Spleen (tissue), 11 donors: ENCODE measurements at regions not wholly inside any gene's neighbourhood (a gene's known extent, or its start where the extent isn't known, plus 50 kb on each side); places are given as distances from the start of the nearest gene placed in this dataset.

Source experiments
- DNase-seq: peaks from one replicate; pipeline ENCODE4 v3.0.0-alpha.2; 2020
- H3K27ac ChIP-seq, 8 donors: fragments of 200-600 bp; sonication (generic) in 7 of 8; 1 replicate in 4 of 8; 2 replicates in 4 of 8; pipeline versions ENCODE4 v1.5.0 to v1.8.0; 2016 to 2021; ENCODE audit warnings: inconsistent platforms in 4 of 8, mild to moderate bottlenecking in 4 of 8, moderate library complexity in 1 of 8
- H3K27me3 ChIP-seq, 7 donors: fragments of 200-600 bp; sonication (generic) in 6 of 7; replicated peaks in 1 of 7; 1 replicate in 4 of 7; 2 replicates in 3 of 7; pipeline versions ENCODE4 v1.5.0 to v1.8.0; 2016 to 2021; ENCODE audit warnings: inconsistent platforms in 3 of 7, mild to moderate bottlenecking in 1 of 7
- H3K36me3 ChIP-seq, 6 donors: fragments of 200-600 bp; sonication (generic) in 5 of 6; 1 replicate in 4 of 6; 2 replicates in 2 of 6; pipeline versions ENCODE4 v1.5.0 to v1.8.0; 2016 to 2021; ENCODE audit warnings: inconsistent platforms in 2 of 6
- H3K4me1 ChIP-seq, 6 donors: fragments of 200-600 bp; sonication (generic) in 5 of 6; 1 replicate in 3 of 6; 2 replicates in 3 of 6; pipeline versions ENCODE4 v1.5.0 to v1.8.0; 2016 to 2021; ENCODE audit warnings: inconsistent platforms in 3 of 6
- H3K4me3 ChIP-seq, 8 donors: fragments of 200-600 bp; sonication (generic) in 7 of 8; 1 replicate in 4 of 8; 2 replicates in 4 of 8; pipeline versions ENCODE4 v1.5.0 to v1.8.0; 2016 to 2021; ENCODE audit warnings: inconsistent platforms in 4 of 8, mild to moderate bottlenecking in 4 of 8, moderate library complexity in 2 of 8
- H3K9me3 ChIP-seq, 8 donors: fragments of 200-600 bp; sonication (generic) in 7 of 8; 1 replicate in 4 of 8; 2 replicates in 4 of 8; pipeline versions ENCODE4 v1.5.0 to v1.8.0; 2016 to 2021; ENCODE audit warnings: inconsistent platforms in 4 of 8
- POLR2A ChIP-seq, 3 donors: fragments of 450-650 bp; IDR thresholded peaks; one replicate each; pipeline ENCODE4 v1.5.1; 2017; ENCODE audit warnings: antibody characterized with exemption in 3 of 3, mild to moderate bottlenecking in 1 of 3
- POLR2AphosphoS5 ChIP-seq, 3 donors: sonication (generic); formaldehyde crosslinking; IDR thresholded peaks; one replicate each; pipeline ENCODE4 v1.5.1; 2017; ENCODE audit warnings: antibody characterized with exemption in 3 of 3
- WGBS, 5 donors: extraction: QIAGEN DNeasy Blood & Tissue Kit in 3 of 5; methylation state at CpG; one replicate each; pipeline versions ENCODE4 v1.1.5 to v1.1.7; 2013 to 2018; 5-methylcytosine and 5-hydroxymethylcytosine counted together
- intact Hi-C: fragments of 100-400 bp; cut with DNase I; formaldehyde crosslinking; loops from one replicate; pipeline ENCODE4 v1.15.0; 2023; ENCODE audit warnings: low total_unique reads
- TF ChIP-seq, protein P1 (sequence below), 11 experiments: fragments of 200-600 bp in 7 of 11; fragments of 450-650 bp in 4 of 11; sonication (generic) in 4 of 11; IDR thresholded peaks in 8 of 11; conservative IDR thresholded peaks in 3 of 11; 1 replicate in 7 of 11; 2 replicates in 4 of 11; pipeline versions ENCODE4 v1.4.0 to v1.8.0; 2016 to 2021; ENCODE audit warnings: antibody characterized with exemption in 11 of 11, inconsistent platforms in 4 of 11, mild to moderate bottlenecking in 1 of 11
- donor health status: healthy with polysubstance abuse.
- donor health status: DM: no; HTN: no; CAD: no; lungs with moderate emphysema.
- donor health status: DM: no; HTN: no; CAD: no.
- donor health status: Bipolar disorder and iron deficiency.
- donor health status: healthy.
- donor health status: DM: no; HTN: no; CAD: no.
- donor health status: DM: yes; HTN: yes; CAD: no.

DNA sequence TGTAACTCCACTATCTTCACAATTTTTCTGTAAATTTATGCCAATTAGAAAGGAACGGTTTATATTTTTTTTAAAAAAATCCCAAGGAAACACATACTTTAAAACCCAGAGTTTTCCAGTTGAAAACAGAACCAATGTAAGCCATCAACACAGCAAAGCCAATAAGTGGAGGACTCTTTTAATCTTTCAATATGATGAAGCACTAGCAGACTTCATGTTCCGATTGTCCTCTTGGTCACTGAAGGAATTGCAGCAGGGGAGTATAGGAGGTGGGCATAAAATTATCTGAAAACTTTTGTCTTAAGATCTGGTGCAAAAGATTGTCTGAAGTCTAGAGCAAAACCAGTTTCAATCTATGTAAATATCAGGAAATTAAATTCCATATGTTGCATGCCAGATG is 102.1 kb upstream of the PAPPA start:
- WGBS, 5 donors = 81 to 90% (median 85%) methylated on average over 2 of the region's 2 CpGs
- TF ChIP-seq, protein P1, sequence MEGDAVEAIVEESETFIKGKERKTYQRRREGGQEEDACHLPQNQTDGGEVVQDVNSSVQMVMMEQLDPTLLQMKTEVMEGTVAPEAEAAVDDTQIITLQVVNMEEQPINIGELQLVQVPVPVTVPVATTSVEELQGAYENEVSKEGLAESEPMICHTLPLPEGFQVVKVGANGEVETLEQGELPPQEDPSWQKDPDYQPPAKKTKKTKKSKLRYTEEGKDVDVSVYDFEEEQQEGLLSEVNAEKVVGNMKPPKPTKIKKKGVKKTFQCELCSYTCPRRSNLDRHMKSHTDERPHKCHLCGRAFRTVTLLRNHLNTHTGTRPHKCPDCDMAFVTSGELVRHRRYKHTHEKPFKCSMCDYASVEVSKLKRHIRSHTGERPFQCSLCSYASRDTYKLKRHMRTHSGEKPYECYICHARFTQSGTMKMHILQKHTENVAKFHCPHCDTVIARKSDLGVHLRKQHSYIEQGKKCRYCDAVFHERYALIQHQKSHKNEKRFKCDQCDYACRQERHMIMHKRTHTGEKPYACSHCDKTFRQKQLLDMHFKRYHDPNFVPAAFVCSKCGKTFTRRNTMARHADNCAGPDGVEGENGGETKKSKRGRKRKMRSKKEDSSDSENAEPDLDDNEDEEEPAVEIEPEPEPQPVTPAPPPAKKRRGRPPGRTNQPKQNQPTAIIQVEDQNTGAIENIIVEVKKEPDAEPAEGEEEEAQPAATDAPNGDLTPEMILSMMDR (IDR thresholded peaks at IDR 0.05 in 8 of 11, conservative IDR thresholded peaks at IDR 0.05 in 3 of 11) = no peak
- TF ChIP-seq POLR2A (IDR thresholded peaks at IDR 0.05) (no peak), POLR2AphosphoS5 (IDR thresholded peaks at IDR 0.05) (no peak)
- DNase-seq = no peak
- H3K4me1 ChIP-seq = no peaks in the 10 kb centered on the region
- no peaks in the 10 kb centered on the region for H3K36me3 ChIP-seq
- H3K4me3 ChIP-seq = no peak overlapping the region
- no peaks in the 10 kb centered on the region for H3K9me3 ChIP-seq
- peaks cover 0 to 5% (median 0%) of the 10 kb centered on the region in 7 donors for H3K27me3 ChIP-seq
- intact Hi-C loops = no loop called here
- no peak overlapping the region for H3K27ac ChIP-seq

DNA sequence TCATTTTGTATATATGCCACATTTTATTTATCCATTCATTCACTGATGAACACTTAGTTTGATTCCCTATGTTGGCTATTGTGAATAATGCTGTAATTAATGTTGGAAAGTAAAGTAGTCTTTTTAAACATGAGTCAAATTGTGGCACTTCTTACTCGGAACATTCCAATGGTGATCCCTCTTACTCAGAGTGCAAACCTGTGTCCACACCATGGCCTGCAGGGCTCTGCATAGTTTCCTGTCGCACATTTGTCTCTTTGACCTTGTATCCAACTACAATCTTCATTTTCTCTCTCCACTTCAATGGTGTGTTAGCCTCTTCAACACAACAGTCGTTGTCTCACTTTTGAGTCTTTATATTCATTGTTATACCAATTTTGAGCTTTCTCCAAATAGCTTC is 98.1 kb upstream of the PAPPA start:
- intact Hi-C loops = no loop called here
- TF ChIP-seq POLR2A (IDR thresholded peaks at IDR 0.05) (no peak), POLR2AphosphoS5 (IDR thresholded peaks at IDR 0.05) (no peak)
- TF ChIP-seq, protein P1 (IDR thresholded peaks at IDR 0.05 in 8 of 11, conservative IDR thresholded peaks at IDR 0.05 in 3 of 11) = no peak
- no peaks in the 10 kb centered on the region for H3K36me3 ChIP-seq
- no peak overlapping the region for H3K4me3 ChIP-seq
- peaks cover 0 to 5% (median 0%) of the 10 kb centered on the region in 7 donors for H3K27me3 ChIP-seq
- H3K4me1 ChIP-seq = no peaks in the 10 kb centered on the region
- H3K9me3 ChIP-seq = no peaks in the 10 kb centered on the region
- no peak overlapping the region for H3K27ac ChIP-seq
- WGBS, 5 donors = 59 to 82% (median 71%) methylated on average over 3 of the region's 3 CpGs
- no peak for DNase-seq

DNA sequence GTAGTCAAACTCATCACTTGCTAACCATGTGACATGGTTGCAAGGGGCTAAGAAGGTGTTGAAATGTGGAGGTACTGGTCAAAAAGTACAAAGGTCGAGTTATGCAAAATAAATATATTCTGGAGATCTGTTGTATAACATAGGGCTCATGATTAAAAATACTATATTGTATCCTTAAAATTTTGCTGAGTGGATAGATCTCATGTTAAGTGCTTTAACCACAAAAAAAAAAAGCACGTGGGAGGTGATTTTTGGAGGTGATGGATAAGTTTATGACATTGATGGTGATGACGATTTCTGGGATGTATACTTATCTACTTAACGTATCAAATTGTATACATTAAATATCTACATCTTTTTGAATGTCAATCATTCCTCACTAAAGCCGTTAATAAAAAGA is 96.2 kb upstream of the PAPPA start:
- no peaks in the 10 kb centered on the region for H3K36me3 ChIP-seq
- no peak overlapping the region for H3K4me3 ChIP-seq
- no peak for DNase-seq
- H3K9me3 ChIP-seq = no peaks in the 10 kb centered on the region
- H3K27ac ChIP-seq = no peak overlapping the region
- 64 to 73% (median 67%) methylated on average over 5 of the region's 5 CpGs for WGBS, 5 donors
- peaks cover 0 to 5% (median 0%) of the 10 kb centered on the region in 7 donors for H3K27me3 ChIP-seq
- intact Hi-C loops = no loop called here
- no peak for TF ChIP-seq POLR2A (IDR thresholded peaks at IDR 0.05)
- no peak for TF ChIP-seq POLR2AphosphoS5 (IDR thresholded peaks at IDR 0.05)
- TF ChIP-seq, protein P1 (IDR thresholded peaks at IDR 0.05 in 8 of 11, conservative IDR thresholded peaks at IDR 0.05 in 3 of 11) = no peak
- H3K4me1 ChIP-seq = no peaks in the 10 kb centered on the region

DNA sequence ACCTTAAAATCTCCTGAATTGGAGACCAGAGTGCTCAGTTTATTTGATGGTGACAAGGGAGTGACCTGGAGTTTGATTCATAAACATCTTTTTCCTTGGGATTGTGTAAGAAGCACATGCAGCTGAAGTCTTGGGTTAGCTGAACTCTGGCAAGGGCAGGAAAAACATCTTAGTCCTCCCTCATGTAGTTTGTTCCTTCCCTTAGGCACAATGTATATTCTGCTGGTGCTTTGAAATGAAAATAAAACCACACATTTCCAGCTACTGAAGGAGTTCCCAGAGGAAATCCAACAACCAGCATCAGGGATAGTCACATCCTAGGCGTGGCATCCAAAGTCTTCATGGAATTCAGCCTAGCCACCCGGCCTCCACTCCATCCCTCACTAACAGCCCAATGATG is 95.2 kb upstream of the PAPPA start:
- Histone ChIP-seq H3K36me3 (no peaks in the 10 kb centered on the region), H3K27me3 (peaks cover 0 to 5% (median 0%) of the 10 kb centered on the region in 7 donors), H3K27ac (no peak overlapping the region), H3K4me1 (no peaks in the 10 kb centered on the region), H3K9me3 (no peaks in the 10 kb centered on the region), H3K4me3 (no peak overlapping the region)
- WGBS, 5 donors = 78 to 86% (median 79%) methylated on average over 2 of the region's 2 CpGs
- no peak for TF ChIP-seq POLR2AphosphoS5 (IDR thresholded peaks at IDR 0.05)
- no peak for TF ChIP-seq POLR2A (IDR thresholded peaks at IDR 0.05)
- TF ChIP-seq, protein P1 (IDR thresholded peaks at IDR 0.05 in 8 of 11, conservative IDR thresholded peaks at IDR 0.05 in 3 of 11) = no peak
- intact Hi-C loops = no loop called here
- DNase-seq = no peak
